ENCODE measurements at regions not wholly inside any gene's neighbourhood (a gene's known extent, or its start where the extent isn't known, plus 50 kb on each side); places are given as distances from the start of the nearest gene placed in this dataset.

- no peaks in the 10 kb centered on the region for H3K27me3 ChIP-seq (ENCODE audit: insufficient read depth, low read length)
- no peaks in the 10 kb centered on the region for H3K9me3 ChIP-seq (ENCODE audit: control insufficient read depth in 1 of 2, insufficient read depth in 1 of 2, low read depth in 1 of 2, low read length in 2 of 2)
- intact Hi-C loops (cut with micrococcal nuclease): no loop called here
- no peak overlapping the region for H3K9ac ChIP-seq (ENCODE audit: low read length)
- H3K4me3 ChIP-seq (replicated peaks in 1 of 2; ENCODE audit: low read depth in 1 of 2, low read length in 2 of 2): no peak overlapping the region
- ChIA-PET RAD21 (ENCODE audit: low non-redundant PET in 1 of 2, low total read pairs in 2 of 2, uncharacterized antibody in 2 of 2, unreplicated experiment in 2 of 2) (no interaction called here), CTCF (no interaction called here), POLR2A (no interaction called here)
- H3K27ac ChIP-seq (ENCODE audit: low read depth, low read length): no peak overlapping the region
- no peak overlapping the region for H3K4me2 ChIP-seq (ENCODE audit: low read length)
- H3K9me2 ChIP-seq (ENCODE audit: insufficient read depth): no peaks in the 10 kb centered on the region
- H2AFZ ChIP-seq (ENCODE audit: low read depth, low read length, poor library complexity, severe bottlenecking): no peak overlapping the region
- no peaks in the 10 kb centered on the region for H3K4me1 ChIP-seq (ENCODE audit: control insufficient read depth in 1 of 2, insufficient read depth in 2 of 2, low read length in 2 of 2)
- no peaks in the 10 kb centered on the region for H3K79me2 ChIP-seq (ENCODE audit: insufficient read depth, low read length)
- ATAC-seq (no peak), DNase-seq (ENCODE audit: low read depth, low spot score) (no peak)
- H3K36me3 ChIP-seq (ENCODE audit: control insufficient read depth in 1 of 2, insufficient read depth in 2 of 2, low read length in 2 of 2): no peaks in the 10 kb centered on the region
- no peaks in the 10 kb centered on the region for H4K20me1 ChIP-seq (ENCODE audit: insufficient read depth)
- TF ChIP-seq CBX3 (IDR thresholded peaks at IDR 0.05; ENCODE audit: low read depth): no peak
- no peak for TF ChIP-seq TCF7L2 (IDR thresholded peaks at IDR 0.05; ENCODE audit: borderline replicate concordance, extremely low read depth, insufficient read depth, insufficient read length)
- no peak for TF ChIP-seq EZH2 (IDR thresholded peaks at IDR 0.05)
- no peak for TF ChIP-seq MAX (IDR thresholded peaks at IDR 0.05)
- BruUV-seq (replicated peaks): no TSS peak
Measured at GRCh38 chrX:139091066-139091465, 379.5 kb upstream of the FGF13 start.

- H3K9me3 ChIP-seq (ENCODE audit: control insufficient read depth in 1 of 2, insufficient read depth in 1 of 2, low read depth in 1 of 2, low read length in 2 of 2): no peaks in the 10 kb centered on the region
- DNase-seq (ENCODE audit: low read depth, low spot score) (no peak), ATAC-seq (no peak)
- H3K27ac ChIP-seq (ENCODE audit: low read depth, low read length): no peak overlapping the region
- H3K36me3 ChIP-seq (ENCODE audit: control insufficient read depth in 1 of 2, insufficient read depth in 2 of 2, low read length in 2 of 2): no peaks in the 10 kb centered on the region
- no peak overlapping the region for H3K4me3 ChIP-seq (replicated peaks in 1 of 2; ENCODE audit: low read depth in 1 of 2, low read length in 2 of 2)
- H3K9ac ChIP-seq (ENCODE audit: low read length): no peak overlapping the region
- BruUV-seq (replicated peaks): no TSS peak
- H3K4me2 ChIP-seq (ENCODE audit: low read length): no peak overlapping the region
- ChIA-PET POLR2A (no interaction called here), RAD21 (ENCODE audit: low non-redundant PET in 1 of 2, low total read pairs in 2 of 2, uncharacterized antibody in 2 of 2, unreplicated experiment in 2 of 2) (no interaction called here), CTCF (no interaction called here)
- no peaks in the 10 kb centered on the region for H3K27me3 ChIP-seq (ENCODE audit: insufficient read depth, low read length)
- TF ChIP-seq FOSL1 (IDR thresholded peaks at IDR 0.05; ENCODE audit: low read depth) (no peak), ZNF274 (IDR thresholded peaks at IDR 0.05; ENCODE audit: low read depth, low read length) (no peak)
- H3K79me2 ChIP-seq (ENCODE audit: insufficient read depth, low read length): no peaks in the 10 kb centered on the region
- no peaks in the 10 kb centered on the region for H3K9me2 ChIP-seq (ENCODE audit: insufficient read depth)
- H3K4me1 ChIP-seq (ENCODE audit: control insufficient read depth in 1 of 2, insufficient read depth in 2 of 2, low read length in 2 of 2): no peaks in the 10 kb centered on the region
- no peaks in the 10 kb centered on the region for H4K20me1 ChIP-seq (ENCODE audit: insufficient read depth)
- H2AFZ ChIP-seq (ENCODE audit: low read depth, low read length, poor library complexity, severe bottlenecking): no peak overlapping the region
- intact Hi-C loops (cut with micrococcal nuclease): no loop called here
Measured at GRCh38 chrX:139086246-139086645, 374.7 kb upstream of the FGF13 start.

All from HCT116 (cell line).